ENCODE measurements at regions not wholly inside any gene's neighbourhood (a gene's known extent, or its start where the extent isn't known, plus 50 kb on each side); places are given as distances from the start of the nearest gene placed in this dataset.

GRCh38 chr6:4638641-4639040 is 137.6 kb upstream of the CDYL start:
- Mint-ChIP-seq H3K27ac (no peak overlapping the region), H3K9me3 (no peaks in the 10 kb centered on the region), H3K4me3 (no peak overlapping the region), H3K4me1 (peaks cover 0 to 6% of the 10 kb centered on the region in 2 donors), H3K36me3 (no peaks in the 10 kb centered on the region), H3K27me3 (ENCODE audit: low read depth in 2 of 2) (peaks cover 9 to 15% of the 10 kb centered on the region in 2 donors)
- H3K27ac ChIP-seq (ENCODE audit: low read length): no peak overlapping the region
- H3K4me1 ChIP-seq (ENCODE audit: control insufficient read depth, insufficient read depth, low read length): no peaks in the 10 kb centered on the region
- whole genome bisulfite sequencing (ENCODE audit: insufficient coverage): 100% methylated on average over 1 of the region's 1 CpG
- DNase-seq: no peak
- H3K36me3 ChIP-seq (ENCODE audit: control insufficient read depth, insufficient read depth, low read length): no peaks in the 10 kb centered on the region
- intact Hi-C loops (cut with micrococcal nuclease): no loop called here
- H3K9me3 ChIP-seq (ENCODE audit: control insufficient read depth, insufficient read depth, low read length): no peaks in the 10 kb centered on the region
- no peak for ATAC-seq
- no peak overlapping the region for H3K4me3 ChIP-seq (ENCODE audit: low read length)
- no peak for TF ChIP-seq CTCF (IDR thresholded peaks at IDR 0.05)
- H3K27me3 ChIP-seq (ENCODE audit: control insufficient read depth, insufficient read depth, low read length): no peaks in the 10 kb centered on the region

GRCh38 chr6:4637691-4638433 is 138.3 kb upstream of the CDYL start:
- H3K4me3 Mint-ChIP-seq: no peak overlapping the region
- no peaks in the 10 kb centered on the region for H3K9me3 Mint-ChIP-seq
- 86% methylated on average over 5 of the region's 5 CpGs for WGBS (ENCODE audit: insufficient coverage)
- no peaks in the 10 kb centered on the region for H3K4me1 ChIP-seq (ENCODE audit: control insufficient read depth, insufficient read depth, low read length)
- no peak overlapping the region for H3K27ac ChIP-seq (ENCODE audit: low read length)
- H3K27me3 Mint-ChIP-seq (ENCODE audit: low read depth in 2 of 2): peaks cover 9 to 15% of the 10 kb centered on the region in 2 donors
- peaks cover 0 to 6% of the 10 kb centered on the region in 2 donors for H3K4me1 Mint-ChIP-seq
- no peak overlapping the region for H3K4me3 ChIP-seq (ENCODE audit: low read length)
- no peaks in the 10 kb centered on the region for H3K27me3 ChIP-seq (ENCODE audit: control insufficient read depth, insufficient read depth, low read length)
- TF ChIP-seq CTCF (IDR thresholded peaks at IDR 0.05): no peak
- no peaks in the 10 kb centered on the region for H3K9me3 ChIP-seq (ENCODE audit: control insufficient read depth, insufficient read depth, low read length)
- intact Hi-C loops (cut with micrococcal nuclease): no loop called here
- ATAC-seq: peak in 2 of 3 donors; percentile 30 to 75
- H3K36me3 Mint-ChIP-seq: no peaks in the 10 kb centered on the region
- no peaks in the 10 kb centered on the region for H3K36me3 ChIP-seq (ENCODE audit: control insufficient read depth, insufficient read depth, low read length)
- no peak for DNase-seq
- no peak overlapping the region for H3K27ac Mint-ChIP-seq

- Mint-ChIP-seq H3K4me1 (peaks cover 0 to 3% of the 10 kb centered on the region in 2 donors), H3K27ac (no peak overlapping the region), H3K4me3 (no peak overlapping the region), H3K27me3 (ENCODE audit: low read depth in 2 of 2) (peaks cover 9 to 15% of the 10 kb centered on the region in 2 donors), H3K9me3 (no peaks in the 10 kb centered on the region), H3K36me3 (no peaks in the 10 kb centered on the region)
- Histone ChIP-seq H3K36me3 (ENCODE audit: control insufficient read depth, insufficient read depth, low read length) (no peaks in the 10 kb centered on the region), H3K27ac (ENCODE audit: low read length) (no peak overlapping the region), H3K4me1 (ENCODE audit: control insufficient read depth, insufficient read depth, low read length) (no peaks in the 10 kb centered on the region), H3K27me3 (ENCODE audit: control insufficient read depth, insufficient read depth, low read length) (no peaks in the 10 kb centered on the region), H3K9me3 (ENCODE audit: control insufficient read depth, insufficient read depth, low read length) (no peaks in the 10 kb centered on the region), H3K4me3 (ENCODE audit: low read length) (no peak overlapping the region)
- peak in 1 of 3 donors; percentile 30 for ATAC-seq
- DNase-seq: no peak
- intact Hi-C loops (cut with micrococcal nuclease): no loop called here
- 95% methylated on average over 1 of the region's 2 CpGs for WGBS (ENCODE audit: insufficient coverage)
- no peak for TF ChIP-seq CTCF (IDR thresholded peaks at IDR 0.05)
These were observed 139.4 kb upstream of the CDYL start for GRCh38 chr6:4636881-4637224.
